ENCODE measurements at regions not wholly inside any gene's neighbourhood (a gene's known extent, or its start where the extent isn't known, plus 50 kb on each side); places are given as distances from the start of the nearest gene placed in this dataset.

- H3K4me3 ChIP-seq (ENCODE audit: low read depth, low read length), result no peak overlapping the region
- TF ChIP-seq, protein P1, sequence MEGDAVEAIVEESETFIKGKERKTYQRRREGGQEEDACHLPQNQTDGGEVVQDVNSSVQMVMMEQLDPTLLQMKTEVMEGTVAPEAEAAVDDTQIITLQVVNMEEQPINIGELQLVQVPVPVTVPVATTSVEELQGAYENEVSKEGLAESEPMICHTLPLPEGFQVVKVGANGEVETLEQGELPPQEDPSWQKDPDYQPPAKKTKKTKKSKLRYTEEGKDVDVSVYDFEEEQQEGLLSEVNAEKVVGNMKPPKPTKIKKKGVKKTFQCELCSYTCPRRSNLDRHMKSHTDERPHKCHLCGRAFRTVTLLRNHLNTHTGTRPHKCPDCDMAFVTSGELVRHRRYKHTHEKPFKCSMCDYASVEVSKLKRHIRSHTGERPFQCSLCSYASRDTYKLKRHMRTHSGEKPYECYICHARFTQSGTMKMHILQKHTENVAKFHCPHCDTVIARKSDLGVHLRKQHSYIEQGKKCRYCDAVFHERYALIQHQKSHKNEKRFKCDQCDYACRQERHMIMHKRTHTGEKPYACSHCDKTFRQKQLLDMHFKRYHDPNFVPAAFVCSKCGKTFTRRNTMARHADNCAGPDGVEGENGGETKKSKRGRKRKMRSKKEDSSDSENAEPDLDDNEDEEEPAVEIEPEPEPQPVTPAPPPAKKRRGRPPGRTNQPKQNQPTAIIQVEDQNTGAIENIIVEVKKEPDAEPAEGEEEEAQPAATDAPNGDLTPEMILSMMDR (IDR thresholded peaks at IDR 0.05; ENCODE audit: low read depth, low read length), result no peak
Measured at GRCh38 chr13:21895779-21896178, 224.9 kb downstream of the FGF9 start.

DNA sequence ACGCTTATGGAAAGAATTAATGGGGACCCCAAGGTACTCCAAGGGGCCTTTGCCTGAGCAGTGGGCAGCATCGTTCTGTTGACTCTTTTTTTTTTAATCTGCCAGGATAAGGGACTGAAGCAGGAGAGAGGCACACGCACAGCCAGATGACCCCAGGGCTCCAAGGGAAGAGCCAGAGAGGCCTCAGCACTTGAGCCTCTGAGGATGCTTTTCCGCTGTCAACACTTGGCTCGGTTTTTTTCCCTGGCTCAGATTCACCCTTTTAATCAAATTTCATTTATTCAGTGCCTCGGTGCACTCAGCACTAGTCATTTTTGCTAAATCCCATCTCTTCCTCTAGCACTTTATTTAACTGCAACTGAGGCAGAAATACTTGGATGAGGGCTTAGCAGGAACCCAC, 226.3 kb downstream of the FGF9 start:
- no peak overlapping the region for H3K4me3 ChIP-seq (ENCODE audit: low read depth, low read length)
- TF ChIP-seq, protein P1 (IDR thresholded peaks at IDR 0.05; ENCODE audit: low read depth, low read length), result no peak

- H3K4me3 ChIP-seq (ENCODE audit: low read depth, low read length), result no peak overlapping the region
- TF ChIP-seq, protein P1 (IDR thresholded peaks at IDR 0.05; ENCODE audit: low read depth, low read length), result no peak
Measured at GRCh38 chr13:21898459-21898858, 227.6 kb downstream of the FGF9 start.

DNA sequence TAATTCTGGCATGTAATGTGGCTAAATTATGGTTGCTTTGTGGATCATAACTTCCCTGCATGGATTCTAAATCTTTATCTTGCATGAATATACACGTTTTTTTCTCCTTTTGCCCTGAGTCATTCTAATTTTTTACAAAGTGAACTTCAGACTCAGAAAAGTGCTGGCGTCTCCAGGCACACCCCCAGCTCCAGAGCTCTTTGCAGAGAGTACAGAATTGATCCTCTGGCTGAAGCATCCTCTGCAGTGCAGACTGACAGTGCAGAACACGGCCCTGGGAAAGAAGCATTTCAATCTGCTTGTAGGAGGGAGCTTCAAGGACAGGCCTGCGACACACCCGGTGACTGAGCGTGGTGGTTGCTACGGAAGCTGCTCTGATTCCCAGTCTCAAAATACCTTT, 228.1 kb downstream of the FGF9 start:
- no peak overlapping the region for H3K4me3 ChIP-seq (ENCODE audit: low read depth, low read length)
- TF ChIP-seq, protein P1 (IDR thresholded peaks at IDR 0.05; ENCODE audit: low read depth, low read length), result no peak

GRCh38 chr13:21901336-21901735, 230.5 kb downstream of the FGF9 start:
- no peak overlapping the region for H3K4me3 ChIP-seq (ENCODE audit: low read depth, low read length)
- TF ChIP-seq, protein P1 (IDR thresholded peaks at IDR 0.05; ENCODE audit: low read depth, low read length), result no peak

- TF ChIP-seq, protein P1 (IDR thresholded peaks at IDR 0.05; ENCODE audit: low read depth, low read length), result no peak
- no peak overlapping the region for H3K4me3 ChIP-seq (ENCODE audit: low read depth, low read length)
Measured at GRCh38 chr13:21901811-21902708, 231.2 kb downstream of the FGF9 start.

DNA sequence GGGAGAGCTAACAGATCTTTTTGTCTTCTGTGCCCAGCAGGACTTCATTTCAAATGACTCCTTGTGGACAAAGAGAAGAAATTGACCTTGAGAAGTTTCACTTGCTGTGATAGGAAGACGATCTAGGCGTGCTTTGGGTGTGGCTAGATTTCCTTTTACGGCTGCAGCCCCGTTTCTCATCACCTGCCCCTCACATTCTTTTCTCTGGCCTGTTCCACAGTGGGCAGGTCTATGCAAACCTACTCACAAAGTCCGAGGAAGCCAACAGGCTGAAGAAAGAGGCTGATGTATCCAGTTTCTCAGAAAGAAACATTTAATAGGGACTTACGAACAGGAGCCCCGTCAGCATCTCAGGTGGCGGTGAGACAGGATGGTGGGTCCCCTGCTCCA, 231.8 kb downstream of the FGF9 start:
- TF ChIP-seq, protein P1 (IDR thresholded peaks at IDR 0.05; ENCODE audit: low read depth, low read length), result no peak

More for the DNA sequence above, 231.8 kb downstream of the FGF9 start:
- H3K4me3 ChIP-seq (ENCODE audit: low read depth, low read length), result no peak overlapping the region

All from WI38 (cell line).